GM23248 (cell line): ENCODE measurements at regions not wholly inside any gene's neighbourhood (a gene's known extent, or its start where the extent isn't known, plus 50 kb on each side); places are given as distances from the start of the nearest gene placed in this dataset.

Experiments
- EZH2 ChIP-seq: fragments of 200-600 bp; sonication (generic); IDR thresholded peaks from 2 replicates; pipeline ENCODE4 v1.6.1; 2018; ENCODE audit warnings: antibody characterized with exemption, mild to moderate bottlenecking; ENCODE audit not compliant: insufficient read depth, poor library complexity, severe bottlenecking
- EZH2phosphoT487 ChIP-seq: fragments of 200-600 bp; sonication (generic); IDR thresholded peaks from 2 replicates; pipeline ENCODE4 v1.6.1; 2018; ENCODE audit warnings: antibody characterized with exemption, moderate library complexity, mild to moderate bottlenecking, low read depth; ENCODE audit not compliant: insufficient read depth

GRCh38 chr7:113207441-113207840, 89.1 kb upstream of the SMIM30 start:
- TF ChIP-seq EZH2phosphoT487 (no peak), EZH2 (no peak)
